Loucy (cell line): ENCODE measurements at regions not wholly inside any gene's neighbourhood (a gene's known extent, or its start where the extent isn't known, plus 50 kb on each side); places are given as distances from the start of the nearest gene placed in this dataset.

Experiments
- CTCF ChIP-seq: fragments of 200-600 bp; sonication (generic); conservative IDR thresholded peaks from 2 replicates; pipeline ENCODE4 v1.5.1; 2014; ENCODE audit warnings: mild to moderate bottlenecking, antibody characterized with exemption, low read length
- EZH2phosphoT487 ChIP-seq: fragments of 200-600 bp; IDR thresholded peaks from 2 replicates; pipeline ENCODE4 v1.6.1; 2018; ENCODE audit warnings: antibody characterized with exemption, mild to moderate bottlenecking, moderate library complexity, borderline replicate concordance

GRCh38 chr9:88742905-88743304, 207.9 kb downstream of the NXNL2 start:
- no peak for TF ChIP-seq CTCF
- TF ChIP-seq EZH2phosphoT487 = no peak
